Skeletal muscle satellite cell (primary cell): ENCODE measurements at regions not wholly inside any gene's neighbourhood (a gene's known extent, or its start where the extent isn't known, plus 50 kb on each side); places are given as distances from the start of the nearest gene placed in this dataset.

Experiments
- H3K27me3 ChIP-seq: 2 replicates; pipeline ENCODE4 v1.7.0; 2013; ENCODE audit warnings: low read length; ENCODE audit not compliant: control insufficient read depth, insufficient read depth
- H3K36me3 ChIP-seq: 2 replicates; pipeline ENCODE4 v1.7.0; 2013; ENCODE audit warnings: mild to moderate bottlenecking, control low read depth, low read length; ENCODE audit not compliant: insufficient read depth
- H3K4me1 ChIP-seq: 2 replicates; pipeline ENCODE4 v1.7.0; 2013; ENCODE audit warnings: low read length; ENCODE audit not compliant: control insufficient read depth, insufficient read depth
- H3K4me2 ChIP-seq: 2 replicates; pipeline ENCODE4 v1.7.0; 2013; ENCODE audit warnings: mild to moderate bottlenecking, low read length
- H3K4me3 ChIP-seq: 2 replicates; pipeline ENCODE4 v1.7.0; 2013; ENCODE audit warnings: low read length
- H3K9ac ChIP-seq: 2 replicates; pipeline ENCODE4 v1.7.0; 2013; ENCODE audit warnings: mild to moderate bottlenecking, low read depth, low read length, moderate library complexity
- H3K9me3 ChIP-seq: replicated peaks from 2 replicates; pipeline ENCODE4 v1.7.0; 2013; ENCODE audit warnings: mild to moderate bottlenecking, control low read depth, low read length

- Histone ChIP-seq H3K36me3 (no peaks in the 10 kb centered on the region), H3K9ac (no peak overlapping the region), H3K4me3 (no peak overlapping the region), H3K9me3 (no peaks in the 10 kb centered on the region), H3K4me1 (peaks cover 5% of the 10 kb centered on the region), H3K27me3 (no peaks in the 10 kb centered on the region), H3K4me2 (no peak overlapping the region)
Observed at GRCh38 chr20:53852014-53852413, 218.4 kb downstream of the BCAS1 start.

- no peak overlapping the region for H3K4me3 ChIP-seq
- no peaks in the 10 kb centered on the region for H3K9me3 ChIP-seq
- H3K4me1 ChIP-seq, result peaks cover 15% of the 10 kb centered on the region
- H3K4me2 ChIP-seq, result no peak overlapping the region
- H3K36me3 ChIP-seq, result no peaks in the 10 kb centered on the region
- no peak overlapping the region for H3K9ac ChIP-seq
- no peaks in the 10 kb centered on the region for H3K27me3 ChIP-seq
Observed at GRCh38 chr20:53850319-53850718, 220.1 kb downstream of the BCAS1 start.

GRCh38 chr20:53849471-53850059 lies 220.8 kb downstream of the BCAS1 start:
- Histone ChIP-seq H3K9me3 (no peaks in the 10 kb centered on the region), H3K27me3 (no peaks in the 10 kb centered on the region), H3K36me3 (no peaks in the 10 kb centered on the region), H3K4me2 (no peak overlapping the region), H3K4me3 (no peak overlapping the region), H3K4me1 (peaks cover 20% of the 10 kb centered on the region), H3K9ac (no peak overlapping the region)

GRCh38 chr20:53848304-53848703 lies 222.1 kb downstream of the BCAS1 start:
- peaks cover 23% of the 10 kb centered on the region for H3K4me1 ChIP-seq

GRCh38 chr20:53847837-53848170 lies 222.6 kb downstream of the BCAS1 start:
- H3K4me3 ChIP-seq, result no peak overlapping the region
- H3K4me1 ChIP-seq, result peaks cover 23% of the 10 kb centered on the region
- H3K36me3 ChIP-seq, result no peaks in the 10 kb centered on the region
- no peaks in the 10 kb centered on the region for H3K27me3 ChIP-seq
- no peaks in the 10 kb centered on the region for H3K9me3 ChIP-seq
- H3K9ac ChIP-seq, result no peak overlapping the region
- no peak overlapping the region for H3K4me2 ChIP-seq

More at GRCh38 chr20:53848304-53848703, 222.1 kb downstream of the BCAS1 start:
- Histone ChIP-seq H3K36me3 (no peaks in the 10 kb centered on the region), H3K9ac (no peak overlapping the region), H3K4me3 (no peak overlapping the region), H3K27me3 (no peaks in the 10 kb centered on the region), H3K4me2 (no peak overlapping the region), H3K9me3 (no peaks in the 10 kb centered on the region)

- H3K4me3 ChIP-seq, result no peak overlapping the region
- peaks cover 23% of the 10 kb centered on the region for H3K4me1 ChIP-seq
- H3K36me3 ChIP-seq, result no peaks in the 10 kb centered on the region
- H3K9ac ChIP-seq, result no peak overlapping the region
- H3K27me3 ChIP-seq, result no peaks in the 10 kb centered on the region
- H3K9me3 ChIP-seq, result no peaks in the 10 kb centered on the region
- H3K4me2 ChIP-seq, result no peak overlapping the region
Observed at GRCh38 chr20:53847139-53847836, 223.1 kb downstream of the BCAS1 start.

- Histone ChIP-seq H3K36me3 (no peaks in the 10 kb centered on the region), H3K27me3 (no peaks in the 10 kb centered on the region), H3K4me3 (no peak overlapping the region), H3K9ac (no peak overlapping the region), H3K4me2 (no peak overlapping the region), H3K9me3 (no peaks in the 10 kb centered on the region), H3K4me1 (peaks cover 19% of the 10 kb centered on the region)
Observed at GRCh38 chr20:53846640-53847039, 223.8 kb downstream of the BCAS1 start.

- peak overlapping the region; percentile 35 for H3K4me2 ChIP-seq
- H3K9ac ChIP-seq, result no peak overlapping the region
- peaks cover 18% of the 10 kb centered on the region for H3K4me1 ChIP-seq
- H3K27me3 ChIP-seq, result no peaks in the 10 kb centered on the region
- no peak overlapping the region for H3K4me3 ChIP-seq
- H3K9me3 ChIP-seq, result no peaks in the 10 kb centered on the region
- no peaks in the 10 kb centered on the region for H3K36me3 ChIP-seq
Observed at GRCh38 chr20:53845980-53846379, 224.4 kb downstream of the BCAS1 start.

GRCh38 chr20:53844259-53844658 lies 226.1 kb downstream of the BCAS1 start:
- Histone ChIP-seq H3K4me1 (peaks cover 18% of the 10 kb centered on the region), H3K9me3 (no peaks in the 10 kb centered on the region), H3K36me3 (no peaks in the 10 kb centered on the region), H3K9ac (no peak overlapping the region), H3K4me2 (no peak overlapping the region), H3K27me3 (no peaks in the 10 kb centered on the region), H3K4me3 (no peak overlapping the region)

- H3K9ac ChIP-seq, result no peak overlapping the region
- no peak overlapping the region for H3K4me2 ChIP-seq
- H3K36me3 ChIP-seq, result no peaks in the 10 kb centered on the region
- peaks cover 18% of the 10 kb centered on the region for H3K4me1 ChIP-seq
- H3K27me3 ChIP-seq, result no peaks in the 10 kb centered on the region
- H3K4me3 ChIP-seq, result no peak overlapping the region
- no peaks in the 10 kb centered on the region for H3K9me3 ChIP-seq
Observed at GRCh38 chr20:53843645-53844044, 226.7 kb downstream of the BCAS1 start.

- H3K9ac ChIP-seq, result no peak overlapping the region
- no peaks in the 10 kb centered on the region for H3K27me3 ChIP-seq
- no peak overlapping the region for H3K4me2 ChIP-seq
- no peaks in the 10 kb centered on the region for H3K36me3 ChIP-seq
- no peaks in the 10 kb centered on the region for H3K9me3 ChIP-seq
- H3K4me1 ChIP-seq, result peaks cover 18% of the 10 kb centered on the region
- H3K4me3 ChIP-seq, result no peak overlapping the region
Observed at GRCh38 chr20:53842301-53843099, 227.9 kb downstream of the BCAS1 start.
